Mesenchymal stem cell (in vitro differentiated cells and primary cell): ENCODE measurements at regions not wholly inside any gene's neighbourhood (a gene's known extent, or its start where the extent isn't known, plus 50 kb on each side); places are given as distances from the start of the nearest gene placed in this dataset.

Experiments used
- DNase-seq: peaks from one replicate; pipeline ENCODE4 v3.0.0-alpha.2; 2013
- H2AFZ ChIP-seq: one replicate; pipeline ENCODE4 v1.6.1; 2013; ENCODE audit warnings: low read depth, mild to moderate bottlenecking, control low read depth, inconsistent platforms, low read length, moderate library complexity
- H2AK5ac ChIP-seq: 2 replicates; pipeline ENCODE4 v1.6.1; 2013; ENCODE audit warnings: low read length, moderate library complexity, mild to moderate bottlenecking, inconsistent platforms; ENCODE audit not compliant: severe bottlenecking
- H2BK120ac ChIP-seq: one replicate; pipeline ENCODE4 v1.6.1; 2013; ENCODE audit warnings: low read depth, mild to moderate bottlenecking, inconsistent platforms, low read length, moderate library complexity
- H2BK12ac ChIP-seq, 2 experiments: one replicate each; pipeline ENCODE4 v1.6.1; 2013; ENCODE audit warnings: inconsistent platforms in 2 of 2, low read length in 2 of 2, mild to moderate bottlenecking in 2 of 2, moderate library complexity in 2 of 2, control low read depth in 1 of 2
- H2BK15ac ChIP-seq: one replicate; pipeline ENCODE4 v1.6.1; 2013; ENCODE audit warnings: mild to moderate bottlenecking, low read depth, inconsistent platforms; ENCODE audit not compliant: poor library complexity, severe bottlenecking
- H2BK5ac ChIP-seq: 2 replicates; pipeline ENCODE4 v1.6.1; 2013; ENCODE audit warnings: low read depth, mild to moderate bottlenecking, low read length, control low read depth, inconsistent platforms; ENCODE audit not compliant: poor library complexity, severe bottlenecking
- H3K14ac ChIP-seq, 2 experiments: one replicate each; pipeline ENCODE4 v1.6.1; 2013; ENCODE audit warnings: inconsistent platforms in 2 of 2, low read length in 2 of 2, control low read depth in 1 of 2, mild to moderate bottlenecking in 1 of 2, moderate library complexity in 1 of 2
- H3K18ac ChIP-seq, 2 experiments: one replicate each; pipeline ENCODE4 v1.6.1; 2013; ENCODE audit warnings: inconsistent platforms in 2 of 2, low read length in 2 of 2, control low read depth in 1 of 2, low read depth in 1 of 2, mild to moderate bottlenecking in 1 of 2
- H3K23ac ChIP-seq, 2 experiments: one replicate each; pipeline ENCODE4 v1.6.1; 2013; ENCODE audit warnings: inconsistent platforms in 2 of 2, low read length in 2 of 2, mild to moderate bottlenecking in 2 of 2, moderate library complexity in 2 of 2, control low read depth in 1 of 2
- H3K27ac ChIP-seq: 2 replicates; pipeline ENCODE4 v1.5.1; 2013; ENCODE audit warnings: mild to moderate bottlenecking, moderate library complexity, low read length, control low read depth, inconsistent platforms; ENCODE audit not compliant: poor library complexity, severe bottlenecking
- H3K27me3 ChIP-seq, 2 experiments: 2 replicates each; pipeline versions ENCODE4 v1.6.1 to v1.7.0; 2013; ENCODE audit warnings: low read length in 2 of 2, mild to moderate bottlenecking in 2 of 2, moderate library complexity in 2 of 2, control low read depth in 1 of 2, inconsistent platforms in 1 of 2; ENCODE audit not compliant: control insufficient read depth in 1 of 2, insufficient read depth in 1 of 2
- H3K36me3 ChIP-seq, 2 experiments: 2 replicates each; pipeline versions ENCODE4 v1.6.1 to v1.7.0; 2013; ENCODE audit warnings: low read length in 2 of 2, control low read depth in 1 of 2, inconsistent platforms in 1 of 2, low read depth in 1 of 2, mild to moderate bottlenecking in 1 of 2; ENCODE audit not compliant: insufficient read depth in 2 of 2, control insufficient read depth in 1 of 2
- H3K4ac ChIP-seq, 2 experiments: one replicate each; pipeline ENCODE4 v1.6.1; 2013; ENCODE audit warnings: inconsistent platforms in 2 of 2, low read length in 2 of 2, mild to moderate bottlenecking in 2 of 2, moderate library complexity in 2 of 2, control low read depth in 1 of 2, low read depth in 1 of 2
- H3K4me1 ChIP-seq: 2 replicates; pipeline ENCODE4 v1.6.1; 2013; ENCODE audit warnings: low read depth, low read length, control low read depth; ENCODE audit not compliant: control insufficient read depth, insufficient read depth
- H3K4me2 ChIP-seq: 2 replicates; pipeline ENCODE4 v1.6.1; 2013; ENCODE audit warnings: low read length, mild to moderate bottlenecking, inconsistent platforms; ENCODE audit not compliant: poor library complexity, severe bottlenecking
- H3K4me3 ChIP-seq, 2 experiments: 2 replicates each; pipeline versions ENCODE4 v1.5.1 to v1.7.0; 2013; ENCODE audit warnings: low read length in 2 of 2, mild to moderate bottlenecking in 2 of 2, control low read depth in 1 of 2, low read depth in 1 of 2; ENCODE audit not compliant: insufficient read depth in 1 of 2
- H3K79me1 ChIP-seq: replicated peaks from 2 replicates; pipeline ENCODE4 v1.6.1; 2013; ENCODE audit warnings: mild to moderate bottlenecking, control low read depth, low read length, inconsistent platforms; ENCODE audit not compliant: poor library complexity, severe bottlenecking
- H3K9ac ChIP-seq: 2 replicates; pipeline ENCODE4 v1.7.0; 2013; ENCODE audit warnings: mild to moderate bottlenecking, low read length, moderate library complexity
- H3K9me3 ChIP-seq: 2 replicates; pipeline ENCODE4 v1.7.0; 2013; ENCODE audit warnings: mild to moderate bottlenecking, low read length; ENCODE audit not compliant: control insufficient read depth
- H4K8ac ChIP-seq: one replicate; pipeline ENCODE4 v1.6.1; 2013; ENCODE audit warnings: inconsistent platforms, mild to moderate bottlenecking, low read length, moderate library complexity
- H4K91ac ChIP-seq: one replicate; pipeline ENCODE4 v1.6.1; 2013; ENCODE audit warnings: mild to moderate bottlenecking, low read length, inconsistent platforms
- WGBS: methylation state at CpG from one replicate; pipeline ENCODE4 v1.1.7; 2013; ENCODE audit warnings: mixed read lengths; 5-methylcytosine and 5-hydroxymethylcytosine counted together

- Histone ChIP-seq H3K14ac (no peak overlapping the region), H3K4me3 (no peak overlapping the region)
- 80% methylated on average over 2 of the region's 2 CpGs for WGBS
These were observed 1090.7 kb upstream of the MIR17HG start for GRCh38 chr13:90256746-90257145.

GRCh38 chr13:90258129-90258528 is 1089.4 kb upstream of the MIR17HG start:
- Histone ChIP-seq H3K79me1 (no peaks in the 10 kb centered on the region), H3K36me3 (no peaks in the 10 kb centered on the region), H4K91ac (no peak overlapping the region), H3K27me3 (no peaks in the 10 kb centered on the region), H3K4ac (no peak overlapping the region), H3K9me3 (peaks cover under 1% of the 10 kb centered on the region), H3K4me3 (no peak overlapping the region), H2BK5ac (no peak overlapping the region), H3K4me2 (no peak overlapping the region), H3K18ac (no peak overlapping the region), H3K9ac (no peak overlapping the region), H2BK15ac (no peak overlapping the region), H3K23ac (no peak overlapping the region), H3K27ac (no peak overlapping the region), H2BK12ac (no peak overlapping the region), H3K14ac (no peak overlapping the region), H4K8ac (no peak overlapping the region), H3K4me1 (no peaks in the 10 kb centered on the region), H2AFZ (no peak overlapping the region), H2AK5ac (no peak overlapping the region), H2BK120ac (no peak overlapping the region)
- no CpG with 5 or more reads among the region's 1 CpG for WGBS
- no peak for DNase-seq

More at GRCh38 chr13:90256746-90257145, 1090.7 kb upstream of the MIR17HG start:
- Histone ChIP-seq H3K9me3 (peaks cover 13% of the 10 kb centered on the region), H2BK15ac (no peak overlapping the region), H3K4me2 (no peak overlapping the region), H2BK12ac (no peak overlapping the region), H2BK120ac (no peak overlapping the region), H4K91ac (no peak overlapping the region), H3K36me3 (no peaks in the 10 kb centered on the region), H3K23ac (no peak overlapping the region), H3K9ac (no peak overlapping the region), H2AK5ac (no peak overlapping the region), H4K8ac (no peak overlapping the region), H3K27me3 (no peaks in the 10 kb centered on the region), H3K18ac (no peak overlapping the region), H3K4me1 (no peaks in the 10 kb centered on the region), H2BK5ac (no peak overlapping the region), H3K27ac (no peak overlapping the region), H3K79me1 (no peaks in the 10 kb centered on the region), H2AFZ (no peak overlapping the region), H3K4ac (no peak overlapping the region)
- no peak for DNase-seq

- no peak overlapping the region for H2BK120ac ChIP-seq
- no peak overlapping the region for H2BK5ac ChIP-seq
- H3K14ac ChIP-seq, result no peak overlapping the region
- H3K18ac ChIP-seq, result no peak overlapping the region
- no peak for DNase-seq
- no peak overlapping the region for H3K4ac ChIP-seq
- H3K4me1 ChIP-seq, result no peaks in the 10 kb centered on the region
- H2BK15ac ChIP-seq, result no peak overlapping the region
- no peak overlapping the region for H3K27ac ChIP-seq
- no peak overlapping the region for H2AFZ ChIP-seq
- H3K36me3 ChIP-seq, result no peaks in the 10 kb centered on the region
- no peak overlapping the region for H3K23ac ChIP-seq
- H3K9ac ChIP-seq, result no peak overlapping the region
- H3K27me3 ChIP-seq, result no peaks in the 10 kb centered on the region
- H3K4me2 ChIP-seq, result no peak overlapping the region
- H2BK12ac ChIP-seq, result no peak overlapping the region
- H2AK5ac ChIP-seq, result no peak overlapping the region
- H4K8ac ChIP-seq, result no peak overlapping the region
- H3K4me3 ChIP-seq, result no peak overlapping the region
- no peaks in the 10 kb centered on the region for H3K9me3 ChIP-seq
- H3K79me1 ChIP-seq, result no peaks in the 10 kb centered on the region
- H4K91ac ChIP-seq, result no peak overlapping the region
These were observed 1086.1 kb upstream of the MIR17HG start for GRCh38 chr13:90261343-90261742.

- Histone ChIP-seq H3K18ac (no peak overlapping the region), H2AFZ (no peak overlapping the region), H2AK5ac (no peak overlapping the region), H2BK12ac (no peak overlapping the region), H4K91ac (no peak overlapping the region), H3K23ac (no peak overlapping the region), H2BK15ac (no peak overlapping the region), H3K27me3 (no peaks in the 10 kb centered on the region), H3K4me2 (no peak overlapping the region), H2BK120ac (no peak overlapping the region), H3K4me1 (no peaks in the 10 kb centered on the region), H3K4me3 (no peak overlapping the region), H3K4ac (no peak overlapping the region), H3K27ac (no peak overlapping the region), H3K36me3 (no peaks in the 10 kb centered on the region), H3K9me3 (no peaks in the 10 kb centered on the region), H4K8ac (no peak overlapping the region), H3K14ac (no peak overlapping the region), H3K79me1 (no peaks in the 10 kb centered on the region), H2BK5ac (no peak overlapping the region), H3K9ac (no peak overlapping the region)
- 95% methylated on average over 1 of the region's 2 CpGs for WGBS
- DNase-seq, result no peak
These were observed 1077.3 kb upstream of the MIR17HG start for GRCh38 chr13:90270226-90270625.
